B cell (primary cell): ENCODE measurements at regions not wholly inside any gene's neighbourhood (a gene's known extent, or its start where the extent isn't known, plus 50 kb on each side); places are given as distances from the start of the nearest gene placed in this dataset.

Experiments used
- ATAC-seq: fragments of 200-7000 bp; cut with Tn5 transposase; one replicate; pipeline ENCODE4 v1.10.0; 2021; ENCODE audit warnings: low read depth, mild to moderate bottlenecking, moderate number of reproducible peaks, moderate library complexity
- CTCF ChIA-PET: fragments of 350-600 bp; sonication (Branson Sonifier 250); formaldehyde crosslinking; loops from one replicate; lab custom pipeline; 2021; ENCODE audit warnings: antibody characterized with exemption, inconsistent platforms; lab: Charles Lee
- POLR2A ChIA-PET: fragments of 350-600 bp; sonication (Branson Sonifier 250); formaldehyde crosslinking; loops from one replicate; lab custom pipeline; 2021; ENCODE audit warnings: antibody characterized with exemption; lab: Charles Lee
- DNase-seq: peaks from one replicate; pipeline ENCODE4 v3.0.0; 2013
- H2AFZ ChIP-seq: 2 replicates; pipeline ENCODE4 v1.6.1; 2012; ENCODE audit warnings: mild to moderate bottlenecking, low read depth, low read length; ENCODE audit not compliant: insufficient read depth, poor library complexity, severe bottlenecking
- H3K27ac ChIP-seq, 2 donors: 1 replicate in 1 of 2; 2 replicates in 1 of 2; pipeline ENCODE4 v1.5.1; 2012 to 2013; ENCODE audit warnings: low read length in 2 of 2, mild to moderate bottlenecking in 2 of 2, moderate library complexity in 1 of 2
- H3K27me3 ChIP-seq, 4 experiments: fragments of 200-600 bp in 1 of 4; sonication (generic) in 1 of 4; replicated peaks in 1 of 4; 1 replicate in 2 of 4; 2 replicates in 2 of 4; pipeline versions ENCODE4 v1.6.1 to v1.7.0; 2013 to 2016; ENCODE audit warnings: low read length in 3 of 4, mild to moderate bottlenecking in 2 of 4, mixed read lengths in 1 of 4, moderate library complexity in 1 of 4; ENCODE audit not compliant: insufficient read depth in 4 of 4, control insufficient read depth in 3 of 4; ENCODE audit errors: control extremely low read depth in 1 of 4
- H3K36me3 ChIP-seq, 2 experiments: replicated peaks in 1 of 2; 1 replicate in 1 of 2; 2 replicates in 1 of 2; pipeline versions ENCODE4 v1.6.1 to v1.7.1; 2013; ENCODE audit warnings: low read length in 1 of 2; ENCODE audit not compliant: insufficient read depth in 2 of 2, control insufficient read depth in 1 of 2; ENCODE audit errors: control extremely low read depth in 1 of 2, extremely low read depth in 1 of 2
- H3K4me1 ChIP-seq, 2 donors: fragments of 200-600 bp in 1 of 2; sonication (generic) in 1 of 2; 1 replicate in 1 of 2; 2 replicates in 1 of 2; pipeline versions ENCODE4 v1.5.1 to v1.6.1; 2013 to 2017; ENCODE audit warnings: low read length in 2 of 2; ENCODE audit not compliant: control insufficient read depth in 2 of 2, insufficient read depth in 2 of 2
- H3K4me2 ChIP-seq: replicated peaks from 2 replicates; pipeline ENCODE3; 2012; ENCODE audit warnings: mild to moderate bottlenecking, low read depth, low read length; ENCODE audit not compliant: poor library complexity, severe bottlenecking
- H3K4me3 ChIP-seq, 5 experiments: fragments of 200-600 bp in 1 of 5; sonication (generic) in 1 of 5; 1 replicate in 3 of 5; 2 replicates in 2 of 5; pipeline versions ENCODE4 v1.5.1 to v1.7.0; 2011 to 2016; ENCODE audit warnings: low read length in 4 of 5, mild to moderate bottlenecking in 4 of 5, low read depth in 2 of 5, control low read depth in 1 of 5, moderate library complexity in 1 of 5; ENCODE audit not compliant: insufficient read depth in 1 of 5; ENCODE audit errors: control extremely low read depth in 1 of 5, extremely low read depth in 1 of 5
- H3K79me2 ChIP-seq: fragments of 200-600 bp; sonication (generic); one replicate; pipeline ENCODE4 v1.6.0; 2016; ENCODE audit warnings: low read length; ENCODE audit not compliant: control insufficient read depth, insufficient read depth
- H3K9ac ChIP-seq: fragments of 200-600 bp; sonication (generic); 2 replicates; pipeline ENCODE4 v1.6.1; 2017; ENCODE audit warnings: mild to moderate bottlenecking, low read length, moderate library complexity
- H3K9me3 ChIP-seq, 3 donors: one replicate each; pipeline versions ENCODE4 v1.6.1 to v1.7.1; 2013; ENCODE audit warnings: low read length in 2 of 3; ENCODE audit not compliant: control insufficient read depth in 2 of 3, insufficient read depth in 1 of 3; ENCODE audit errors: control extremely low read depth in 1 of 3
- H4K20me1 ChIP-seq: 2 replicates; pipeline ENCODE4 v1.6.0; 2012; ENCODE audit warnings: mild to moderate bottlenecking, low read length; ENCODE audit not compliant: insufficient read depth, control insufficient read depth, poor library complexity, severe bottlenecking
- H3K27ac Mint-ChIP-seq: one replicate; pipeline ENCODE4 v1.8.0; 2021; ENCODE audit warnings: mixed read lengths
- H3K27me3 Mint-ChIP-seq: one replicate; pipeline ENCODE4 v1.8.0; 2021; ENCODE audit warnings: mixed read lengths
- H3K4me1 Mint-ChIP-seq: one replicate; pipeline ENCODE4 v1.8.0; 2021; ENCODE audit warnings: mixed read lengths
- H3K4me3 Mint-ChIP-seq: one replicate; pipeline ENCODE4 v1.8.0; 2021; ENCODE audit warnings: mixed read lengths
- H3K9me3 Mint-ChIP-seq: one replicate; pipeline ENCODE4 v1.8.0; 2022; ENCODE audit warnings: mixed read lengths; ENCODE audit not compliant: insufficient read depth
- EZH2 ChIP-seq: IDR thresholded peaks from 2 replicates; pipeline ENCODE4 v1.6.1; 2012; ENCODE audit warnings: borderline replicate concordance, low read depth, mild to moderate bottlenecking, moderate library complexity, low read length; ENCODE audit not compliant: insufficient read depth, poor library complexity, severe bottlenecking
- WGBS: methylation state at CpG from one replicate; pipeline ENCODE4 v1.1.5; 2013; ENCODE audit warnings: missing lambda C conversion rate; ENCODE audit not compliant: insufficient coverage; 5-methylcytosine and 5-hydroxymethylcytosine counted together
- intact Hi-C: fragments of 100-400 bp; cut with micrococcal nuclease; formaldehyde crosslinking; loops from one replicate; pipeline ENCODE4 v1.10.0; 2022
- TF ChIP-seq, protein P1 (sequence below): fragments of 200-600 bp; IDR thresholded peaks from one replicate; pipeline ENCODE4 v1.8.0; 2022; ENCODE audit warnings: antibody characterized with exemption, mild to moderate bottlenecking

DNA sequence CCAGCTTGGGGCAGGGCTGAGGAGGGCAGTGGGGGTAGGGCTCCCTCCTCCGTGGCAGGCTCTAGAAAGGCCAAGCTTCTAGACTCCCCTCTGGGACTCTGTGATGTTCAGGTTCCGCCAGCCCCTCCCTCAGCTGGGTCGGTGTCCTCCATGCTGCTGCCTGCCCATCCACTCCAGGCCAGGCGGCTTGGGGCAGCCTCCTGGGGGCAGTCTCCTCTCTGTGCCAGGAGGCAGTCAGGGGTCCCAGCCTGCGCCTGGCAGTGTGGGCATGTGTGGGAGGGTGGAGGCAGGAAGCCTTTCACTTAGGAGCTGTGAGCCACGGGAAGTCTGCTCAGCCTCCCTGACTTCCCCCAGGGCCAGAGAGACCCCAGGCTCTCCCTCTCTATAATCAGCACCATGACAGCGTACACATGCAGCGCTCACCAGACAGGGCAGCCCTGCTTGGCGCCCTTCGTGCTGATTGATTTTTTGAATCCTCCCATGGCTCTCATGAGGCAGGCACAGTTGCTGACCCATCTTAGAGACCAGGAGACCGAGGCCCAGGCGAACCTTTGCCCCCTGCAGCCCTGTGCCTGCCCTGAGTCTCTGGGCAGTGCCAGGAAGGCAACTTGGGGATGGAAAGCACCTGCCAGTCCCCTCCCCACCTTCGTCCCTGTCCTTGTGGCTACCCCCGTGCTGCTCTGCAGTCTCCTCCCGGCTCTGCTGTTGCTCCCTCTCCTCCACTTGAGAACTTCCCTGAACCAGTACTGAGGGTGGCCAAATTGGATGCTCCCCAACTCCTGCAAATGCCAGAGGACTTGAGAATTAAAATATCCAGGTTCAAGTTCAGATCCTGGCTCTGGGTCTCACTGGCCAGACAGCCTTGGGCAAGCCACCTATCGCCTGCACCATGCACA lies 234.7 kb upstream of the GSE1 start:
- CTCF ChIA-PET, result interaction anchor here (1.5 kb wide), 1 partner anchor 13 kb away, joined by 3 read pairs; no protein-coding TSS in a partner anchor
- Histone ChIP-seq H3K4me3 (no peak overlapping the region), H3K9me3 (no peaks in the 10 kb centered on the region), H3K4me2 (no peak overlapping the region), H3K4me1 (no peaks in the 10 kb centered on the region), H3K27me3 (peaks cover 0 to 22% (median 3%) of the 10 kb centered on the region in 4 experiments), H3K36me3 (no peaks in the 10 kb centered on the region), H2AFZ (no peak overlapping the region), H3K27ac (no peak overlapping the region), H3K9ac (no peak overlapping the region), H4K20me1 (no peaks in the 10 kb centered on the region), H3K79me2 (no peaks in the 10 kb centered on the region)
- peaks cover 27% of the 10 kb centered on the region for H3K27me3 Mint-ChIP-seq
- no peaks in the 10 kb centered on the region for H3K9me3 Mint-ChIP-seq
- DNase-seq, result no peak
- no peak overlapping the region for H3K27ac Mint-ChIP-seq
- TF ChIP-seq EZH2, result no peak
- TF ChIP-seq, protein P1, sequence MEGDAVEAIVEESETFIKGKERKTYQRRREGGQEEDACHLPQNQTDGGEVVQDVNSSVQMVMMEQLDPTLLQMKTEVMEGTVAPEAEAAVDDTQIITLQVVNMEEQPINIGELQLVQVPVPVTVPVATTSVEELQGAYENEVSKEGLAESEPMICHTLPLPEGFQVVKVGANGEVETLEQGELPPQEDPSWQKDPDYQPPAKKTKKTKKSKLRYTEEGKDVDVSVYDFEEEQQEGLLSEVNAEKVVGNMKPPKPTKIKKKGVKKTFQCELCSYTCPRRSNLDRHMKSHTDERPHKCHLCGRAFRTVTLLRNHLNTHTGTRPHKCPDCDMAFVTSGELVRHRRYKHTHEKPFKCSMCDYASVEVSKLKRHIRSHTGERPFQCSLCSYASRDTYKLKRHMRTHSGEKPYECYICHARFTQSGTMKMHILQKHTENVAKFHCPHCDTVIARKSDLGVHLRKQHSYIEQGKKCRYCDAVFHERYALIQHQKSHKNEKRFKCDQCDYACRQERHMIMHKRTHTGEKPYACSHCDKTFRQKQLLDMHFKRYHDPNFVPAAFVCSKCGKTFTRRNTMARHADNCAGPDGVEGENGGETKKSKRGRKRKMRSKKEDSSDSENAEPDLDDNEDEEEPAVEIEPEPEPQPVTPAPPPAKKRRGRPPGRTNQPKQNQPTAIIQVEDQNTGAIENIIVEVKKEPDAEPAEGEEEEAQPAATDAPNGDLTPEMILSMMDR, result no peak
- intact Hi-C loops, result no loop called here
- H3K4me3 Mint-ChIP-seq, result no peak overlapping the region
- POLR2A ChIA-PET, result no interaction called here
- 54% methylated on average over 15 of the region's 16 CpGs for WGBS
- no peaks in the 10 kb centered on the region for H3K4me1 Mint-ChIP-seq
- no peak for ATAC-seq
